ENCODE measurements at regions not wholly inside any gene's neighbourhood (a gene's known extent, or its start where the extent isn't known, plus 50 kb on each side); places are given as distances from the start of the nearest gene placed in this dataset.
"Not testable (repeated sequence)": the region's sequence is repeated elsewhere in the genome, so short reads cannot be mapped to it uniquely, and the experiment has no call there.

DNA sequence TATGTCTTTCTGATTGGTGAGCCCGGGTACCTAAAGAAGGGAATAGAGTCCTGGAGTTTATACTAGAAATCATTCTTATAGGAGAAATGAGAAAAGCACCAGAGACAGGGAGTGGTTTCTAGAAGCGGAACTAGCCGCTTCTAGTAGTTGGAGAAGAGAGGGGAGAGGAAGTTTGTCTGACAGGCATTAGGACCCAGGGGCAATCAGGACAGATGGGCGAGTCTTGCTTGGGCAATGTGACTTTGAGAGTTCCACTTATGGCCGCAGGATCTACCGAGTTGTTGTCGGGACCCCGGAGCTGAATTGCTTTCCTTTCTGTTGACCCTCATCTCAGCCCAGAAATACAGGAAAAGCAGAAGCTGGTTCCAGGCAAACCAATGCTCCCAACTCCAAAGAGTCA is 596.8 kb upstream of the CNTN5 start:
- H3K27me3 ChIP-seq (ENCODE audit: low read depth, low read length), result no peaks in the 10 kb centered on the region
- no peaks in the 10 kb centered on the region for H3K9me3 ChIP-seq (ENCODE audit: insufficient read depth, low read length)
- H3K36me3 ChIP-seq (replicated peaks; ENCODE audit: low read depth, low read length), result no peaks in the 10 kb centered on the region
- H3K4me3 ChIP-seq (ENCODE audit: low read length), result no peak overlapping the region
- H3K27ac ChIP-seq (ENCODE audit: low read length), result no peak overlapping the region
- no peaks in the 10 kb centered on the region for H4K20me1 ChIP-seq (ENCODE audit: insufficient read depth, low read length)
- no peak overlapping the region for H2AFZ ChIP-seq (ENCODE audit: low read depth, low read length)
- no peaks in the 10 kb centered on the region for H3K4me1 ChIP-seq (ENCODE audit: low read length)
- no peak overlapping the region for H3K4me2 ChIP-seq (ENCODE audit: low read length)
- H3K79me2 ChIP-seq (ENCODE audit: low read length), result no peaks in the 10 kb centered on the region
- TF ChIP-seq EZH2phosphoT487 (IDR thresholded peaks at IDR 0.05; ENCODE audit: low read depth), result no peak
- TF ChIP-seq, protein P1, sequence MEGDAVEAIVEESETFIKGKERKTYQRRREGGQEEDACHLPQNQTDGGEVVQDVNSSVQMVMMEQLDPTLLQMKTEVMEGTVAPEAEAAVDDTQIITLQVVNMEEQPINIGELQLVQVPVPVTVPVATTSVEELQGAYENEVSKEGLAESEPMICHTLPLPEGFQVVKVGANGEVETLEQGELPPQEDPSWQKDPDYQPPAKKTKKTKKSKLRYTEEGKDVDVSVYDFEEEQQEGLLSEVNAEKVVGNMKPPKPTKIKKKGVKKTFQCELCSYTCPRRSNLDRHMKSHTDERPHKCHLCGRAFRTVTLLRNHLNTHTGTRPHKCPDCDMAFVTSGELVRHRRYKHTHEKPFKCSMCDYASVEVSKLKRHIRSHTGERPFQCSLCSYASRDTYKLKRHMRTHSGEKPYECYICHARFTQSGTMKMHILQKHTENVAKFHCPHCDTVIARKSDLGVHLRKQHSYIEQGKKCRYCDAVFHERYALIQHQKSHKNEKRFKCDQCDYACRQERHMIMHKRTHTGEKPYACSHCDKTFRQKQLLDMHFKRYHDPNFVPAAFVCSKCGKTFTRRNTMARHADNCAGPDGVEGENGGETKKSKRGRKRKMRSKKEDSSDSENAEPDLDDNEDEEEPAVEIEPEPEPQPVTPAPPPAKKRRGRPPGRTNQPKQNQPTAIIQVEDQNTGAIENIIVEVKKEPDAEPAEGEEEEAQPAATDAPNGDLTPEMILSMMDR (IDR thresholded peaks at IDR 0.05; ENCODE audit: low read depth, low read length), result no peak
- H3K9ac ChIP-seq (ENCODE audit: low read length), result no peak overlapping the region

DNA sequence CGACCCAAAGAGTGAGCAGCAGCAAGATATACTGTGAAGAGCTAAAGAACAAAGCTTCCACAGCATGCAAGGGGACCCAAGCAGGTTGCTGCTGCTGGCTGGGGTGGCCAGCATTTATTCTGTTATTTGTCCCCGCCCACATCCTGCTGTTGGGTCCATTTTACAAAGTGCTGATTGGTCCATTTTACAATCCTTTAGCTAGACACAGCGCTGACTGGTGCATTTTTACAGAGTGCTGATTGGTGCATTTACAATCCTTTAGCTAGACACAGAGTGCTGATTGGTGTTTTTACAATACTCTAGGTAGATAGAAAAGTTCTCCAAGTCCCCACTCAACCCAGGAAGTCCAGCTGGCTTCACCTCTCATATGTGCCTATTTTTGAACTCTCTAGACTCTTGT is 596.0 kb upstream of the CNTN5 start:
- H2AFZ ChIP-seq (ENCODE audit: low read depth, low read length), result not testable (repeated sequence)

DNA sequence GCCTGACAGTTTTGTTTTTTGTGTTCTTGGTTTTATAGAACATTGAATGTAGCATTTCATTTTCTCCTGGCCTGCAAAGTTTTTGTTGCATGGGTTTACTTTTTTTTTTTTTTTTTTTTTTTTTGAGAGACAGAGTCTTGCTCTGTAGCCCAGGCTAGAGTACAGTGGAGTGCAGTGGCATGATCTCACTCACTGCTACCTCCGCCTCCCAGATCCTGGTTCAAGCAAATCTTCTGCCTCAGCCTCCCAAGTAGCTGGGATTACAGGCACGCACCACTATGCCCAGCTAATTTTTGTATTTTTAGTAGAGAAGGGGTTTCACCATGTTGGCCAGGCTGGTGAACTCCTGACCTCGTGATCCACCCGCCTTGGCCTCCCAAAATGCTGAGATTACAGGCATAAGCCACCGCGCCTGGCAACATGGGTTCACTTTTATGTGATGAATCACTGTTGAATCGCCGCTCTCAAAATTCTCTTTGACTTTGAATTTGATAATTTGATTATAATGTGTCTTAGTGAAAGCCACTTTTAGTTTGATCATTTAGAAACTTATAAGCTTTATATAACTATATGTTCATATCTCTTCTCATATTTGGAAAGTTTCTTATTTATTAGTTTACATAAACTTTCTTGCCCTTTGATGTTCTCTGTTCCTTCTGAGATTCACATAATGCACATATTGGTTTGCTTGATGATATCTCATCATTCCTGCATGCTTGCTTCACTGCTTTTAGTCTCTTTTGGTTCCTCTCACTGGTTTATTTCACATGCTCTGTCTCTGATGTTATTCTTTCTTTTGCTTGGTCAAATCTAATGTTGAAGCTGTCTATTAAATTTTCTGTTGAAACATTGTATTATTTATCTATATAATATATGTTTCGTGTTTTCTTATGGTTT is 589.0 kb upstream of the CNTN5 start:
- Histone ChIP-seq H3K4me3 (ENCODE audit: low read length) (no peak overlapping the region), H3K4me2 (ENCODE audit: low read length) (no peak overlapping the region), H3K36me3 (replicated peaks; ENCODE audit: low read depth, low read length) (no peaks in the 10 kb centered on the region), H2AFZ (ENCODE audit: low read depth, low read length) (no peak overlapping the region), H4K20me1 (ENCODE audit: insufficient read depth, low read length) (no peaks in the 10 kb centered on the region), H3K9me3 (ENCODE audit: insufficient read depth, low read length) (no peaks in the 10 kb centered on the region), H3K4me1 (ENCODE audit: low read length) (no peaks in the 10 kb centered on the region), H3K79me2 (ENCODE audit: low read length) (no peaks in the 10 kb centered on the region), H3K27me3 (ENCODE audit: low read depth, low read length) (no peaks in the 10 kb centered on the region), H3K27ac (ENCODE audit: low read length) (no peak overlapping the region), H3K9ac (ENCODE audit: low read length) (no peak overlapping the region)
- TF ChIP-seq EZH2phosphoT487 (IDR thresholded peaks at IDR 0.05; ENCODE audit: low read depth), result no peak
- TF ChIP-seq, protein P1 (IDR thresholded peaks at IDR 0.05; ENCODE audit: low read depth, low read length), result no peak

More for the DNA sequence above, 596.0 kb upstream of the CNTN5 start:
- H3K9ac ChIP-seq (ENCODE audit: low read length); H3K79me2 ChIP-seq (ENCODE audit: low read length); H3K4me1 ChIP-seq (ENCODE audit: low read length); H3K27me3 ChIP-seq (ENCODE audit: low read depth, low read length); H4K20me1 ChIP-seq (ENCODE audit: insufficient read depth, low read length); H3K27ac ChIP-seq (ENCODE audit: low read length); H3K9me3 ChIP-seq (ENCODE audit: insufficient read depth, low read length); H3K4me3 ChIP-seq (ENCODE audit: low read length); H3K4me2 ChIP-seq (ENCODE audit: low read length); H3K36me3 ChIP-seq (replicated peaks; ENCODE audit: low read depth, low read length): not testable (repeated sequence)

DNA sequence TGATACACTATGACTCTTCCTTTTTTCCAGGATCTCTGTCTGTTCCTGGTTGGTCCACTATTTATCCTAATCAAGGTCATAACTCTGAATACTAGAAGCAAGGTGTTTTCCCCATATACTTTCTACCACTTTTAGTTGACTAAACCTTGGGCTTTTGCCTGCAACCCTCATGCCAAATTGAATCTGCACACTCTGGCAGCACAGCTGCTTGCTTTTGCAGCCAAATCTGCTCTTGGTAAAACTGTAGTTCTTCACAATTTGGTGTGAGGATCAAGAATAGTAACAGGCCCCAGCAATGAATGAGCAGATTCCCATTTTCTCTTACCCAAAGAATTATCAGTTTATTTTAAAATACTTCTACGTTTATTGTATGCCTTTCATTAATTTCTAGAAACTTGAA is 586.5 kb upstream of the CNTN5 start:
- TF ChIP-seq, protein P1 (IDR thresholded peaks at IDR 0.05; ENCODE audit: low read depth, low read length), result no peak
- TF ChIP-seq EZH2phosphoT487 (IDR thresholded peaks at IDR 0.05; ENCODE audit: low read depth), result no peak

More for the DNA sequence above, 586.5 kb upstream of the CNTN5 start:
- H3K36me3 ChIP-seq (replicated peaks; ENCODE audit: low read depth, low read length), result no peaks in the 10 kb centered on the region
- H3K4me1 ChIP-seq (ENCODE audit: low read length), result no peaks in the 10 kb centered on the region
- no peaks in the 10 kb centered on the region for H4K20me1 ChIP-seq (ENCODE audit: insufficient read depth, low read length)
- no peak overlapping the region for H3K27ac ChIP-seq (ENCODE audit: low read length)
- no peak overlapping the region for H3K4me3 ChIP-seq (ENCODE audit: low read length)
- no peak overlapping the region for H3K9ac ChIP-seq (ENCODE audit: low read length)
- H3K79me2 ChIP-seq (ENCODE audit: low read length), result no peaks in the 10 kb centered on the region
- H2AFZ ChIP-seq (ENCODE audit: low read depth, low read length), result no peak overlapping the region
- no peak overlapping the region for H3K4me2 ChIP-seq (ENCODE audit: low read length)
- H3K27me3 ChIP-seq (ENCODE audit: low read depth, low read length), result no peaks in the 10 kb centered on the region
- no peaks in the 10 kb centered on the region for H3K9me3 ChIP-seq (ENCODE audit: insufficient read depth, low read length)

Measured in OCI-LY3 (cell line).